NCI-H460 (cell line): ENCODE measurements at regions not wholly inside any gene's neighbourhood (a gene's known extent, or its start where the extent isn't known, plus 50 kb on each side); places are given as distances from the start of the nearest gene placed in this dataset.
"Not testable (repeated sequence)": the region's sequence is repeated elsewhere in the genome, so short reads cannot be mapped to it uniquely, and the experiment has no call there.

Experiments
- DNase-seq: peaks from one replicate; pipeline ENCODE4 v3.0.0-alpha.2; 2016; ENCODE audit warnings: low read depth; ENCODE audit errors: extremely low read depth

- no peak for DNase-seq
Measured at GRCh38 chr2:154507186-154507585, 191.3 kb upstream of the KCNJ3 start.

GRCh38 chr2:154518872-154519271, 179.6 kb upstream of the KCNJ3 start:
- DNase-seq = no peak

- DNase-seq = not testable (repeated sequence)
Measured at GRCh38 chr2:154520951-154521350, 177.5 kb upstream of the KCNJ3 start.

- no peak for DNase-seq
Measured at GRCh38 chr2:154526234-154526633, 172.3 kb upstream of the KCNJ3 start.

GRCh38 chr2:154527962-154528361, 170.5 kb upstream of the KCNJ3 start:
- DNase-seq = no peak

- no peak for DNase-seq
Measured at GRCh38 chr2:154532004-154532403, 166.5 kb upstream of the KCNJ3 start.

- DNase-seq = no peak
Measured at GRCh38 chr2:154532763-154533162, 165.7 kb upstream of the KCNJ3 start.

- DNase-seq = no peak
Measured at GRCh38 chr2:154533300-154533940, 165.1 kb upstream of the KCNJ3 start.

GRCh38 chr2:154537024-154537423, 161.5 kb upstream of the KCNJ3 start:
- no peak for DNase-seq

- no peak for DNase-seq
Measured at GRCh38 chr2:154537843-154538450, 160.5 kb upstream of the KCNJ3 start.

- no peak for DNase-seq
Measured at GRCh38 chr2:154546341-154546740, 152.2 kb upstream of the KCNJ3 start.

GRCh38 chr2:154549869-154550268, 148.6 kb upstream of the KCNJ3 start:
- DNase-seq = no peak

GRCh38 chr2:154551649-154552048, 146.8 kb upstream of the KCNJ3 start:
- no peak for DNase-seq

GRCh38 chr2:154554046-154554445, 144.4 kb upstream of the KCNJ3 start:
- DNase-seq = no peak

- DNase-seq = no peak
Measured at GRCh38 chr2:154555710-154556109, 142.8 kb upstream of the KCNJ3 start.

- no peak for DNase-seq
Measured at GRCh38 chr2:154556146-154556545, 142.3 kb upstream of the KCNJ3 start.

- no peak for DNase-seq
Measured at GRCh38 chr2:154556607-154557006, 141.9 kb upstream of the KCNJ3 start.

GRCh38 chr2:154557906-154558305, 140.6 kb upstream of the KCNJ3 start:
- no peak for DNase-seq

- DNase-seq = no peak
Measured at GRCh38 chr2:154565433-154565832, 133.1 kb upstream of the KCNJ3 start.

GRCh38 chr2:154568413-154568812, 130.1 kb upstream of the KCNJ3 start:
- no peak for DNase-seq

- DNase-seq = no peak
Measured at GRCh38 chr2:154570501-154570900, 128.0 kb upstream of the KCNJ3 start.

GRCh38 chr2:154576699-154577098, 121.8 kb upstream of the KCNJ3 start:
- DNase-seq = not testable (repeated sequence)

- DNase-seq = no peak
Measured at GRCh38 chr2:154577390-154577789, 121.1 kb upstream of the KCNJ3 start.
